IMR-90 (cell line): ENCODE measurements at regions not wholly inside any gene's neighbourhood (a gene's known extent, or its start where the extent isn't known, plus 50 kb on each side); places are given as distances from the start of the nearest gene placed in this dataset.

Experiments
- ATAC-seq: fragments of 200-7000 bp; cut with Tn5 transposase; 2 replicates; pipeline ENCODE4 v1.9.1; 2020; ENCODE audit warnings: low read depth, mild to moderate bottlenecking, moderate library complexity
- BruUV-seq: library from RNA; stranded (reverse); fragments of 400-500 nt; replicated peaks from 2 replicates; lab custom pipeline; 2021; lab: Mats Ljungman, UMichigan
- CTCF ChIA-PET: fragments of 300-600 bp; formaldehyde crosslinking; extraction: SDS; loops from one replicate; lab custom pipeline; 2021; ENCODE audit warnings: antibody characterized with exemption; lab: Yijun Ruan, JAX
- POLR2A ChIA-PET: fragments of 300-600 bp; sonication (Branson Sonifier 250); formaldehyde crosslinking; loops from one replicate; lab custom pipeline; 2022; ENCODE audit warnings: antibody characterized with exemption; ENCODE audit not compliant: unreplicated experiment; lab: Charles Lee
- DNase-seq: peaks from one replicate; pipeline ENCODE4 v3.0.0; 2013
- H2AFZ ChIP-seq: replicated peaks from 2 replicates; pipeline ENCODE3; 2013; ENCODE audit warnings: low read length, mild to moderate bottlenecking; ENCODE audit not compliant: poor library complexity
- H2AK5ac ChIP-seq: 2 replicates; pipeline ENCODE4 v1.6.1; 2013; ENCODE audit warnings: low read depth, low read length, inconsistent platforms
- H2AK9ac ChIP-seq: replicated peaks from 2 replicates; pipeline ENCODE3; 2013; ENCODE audit warnings: mild to moderate bottlenecking, low read depth, low read length, moderate library complexity; ENCODE audit not compliant: poor library complexity
- H2BK120ac ChIP-seq: 2 replicates; pipeline ENCODE4 v1.6.1; 2013; ENCODE audit warnings: low read depth, low read length, inconsistent platforms
- H2BK15ac ChIP-seq: 3 replicates; pipeline ENCODE4 v1.6.1; 2013; ENCODE audit warnings: low read depth, low read length, inconsistent platforms
- H2BK20ac ChIP-seq: 2 replicates; pipeline ENCODE4 v1.6.1; 2013; ENCODE audit warnings: low read depth, mild to moderate bottlenecking, inconsistent platforms, low read length, moderate library complexity
- H2BK5ac ChIP-seq: 2 replicates; pipeline ENCODE4 v1.6.1; 2013; ENCODE audit warnings: mild to moderate bottlenecking, low read depth, low read length, inconsistent platforms; ENCODE audit not compliant: poor library complexity, severe bottlenecking
- H3K14ac ChIP-seq: replicated peaks from 2 replicates; pipeline ENCODE4 v1.6.1; 2013; ENCODE audit warnings: low read depth, low read length, inconsistent platforms
- H3K18ac ChIP-seq: 2 replicates; pipeline ENCODE4 v1.6.1; 2013; ENCODE audit warnings: low read depth, low read length, control low read depth
- H3K23ac ChIP-seq: 2 replicates; pipeline ENCODE4 v1.6.1; 2013; ENCODE audit warnings: low read depth, low read length, inconsistent platforms
- H3K27ac ChIP-seq: 2 replicates; pipeline ENCODE4 v1.5.1; 2013; ENCODE audit warnings: mild to moderate bottlenecking, control low read depth, low read length; ENCODE audit not compliant: insufficient read depth
- H3K27me3 ChIP-seq: 2 replicates; pipeline ENCODE4 v1.6.1; 2013; ENCODE audit warnings: low read length; ENCODE audit not compliant: control insufficient read depth, insufficient read depth
- H3K36me3 ChIP-seq: 2 replicates; pipeline ENCODE4 v1.6.1; 2013; ENCODE audit warnings: low read length, mixed read lengths; ENCODE audit not compliant: control insufficient read depth, insufficient read depth
- H3K4ac ChIP-seq: 2 replicates; pipeline ENCODE4 v1.6.1; 2013; ENCODE audit warnings: low read depth, low read length, inconsistent platforms
- H3K4me1 ChIP-seq: 2 replicates; pipeline ENCODE4 v1.6.1; 2013; ENCODE audit warnings: low read length, mixed read lengths; ENCODE audit not compliant: control insufficient read depth, insufficient read depth
- H3K4me2 ChIP-seq: 2 replicates; pipeline ENCODE4 v1.6.1; 2013; ENCODE audit warnings: low read depth, mild to moderate bottlenecking, control low read depth, low read length, moderate library complexity
- H3K4me3 ChIP-seq: 2 replicates; pipeline ENCODE4 v1.5.1; 2013; ENCODE audit warnings: low read depth, mild to moderate bottlenecking, control low read depth, low read length, moderate library complexity; ENCODE audit not compliant: insufficient read depth
- H3K56ac ChIP-seq: 2 replicates; pipeline ENCODE4 v1.6.1; 2013; ENCODE audit warnings: low read length, inconsistent platforms; ENCODE audit not compliant: insufficient read depth; ENCODE audit errors: extremely low read depth
- H3K79me1 ChIP-seq, 2 experiments: 2 replicates each; pipeline ENCODE4 v1.6.1; 2013; ENCODE audit warnings: low read length in 2 of 2, inconsistent platforms in 1 of 2, low read depth in 1 of 2
- H3K9ac ChIP-seq: 2 replicates; pipeline ENCODE4 v1.6.1; 2013; ENCODE audit warnings: low read depth, low read length, control low read depth
- H3K9me1 ChIP-seq: 2 replicates; pipeline ENCODE4 v1.6.1; 2013; ENCODE audit warnings: low read length, inconsistent platforms; ENCODE audit not compliant: insufficient read depth
- H3K9me3 ChIP-seq: 2 replicates; pipeline ENCODE4 v1.6.1; 2013; ENCODE audit warnings: low read length; ENCODE audit not compliant: control insufficient read depth, insufficient read depth
- H4K20me1 ChIP-seq: 2 replicates; pipeline ENCODE4 v1.6.1; 2013; ENCODE audit warnings: low read length, inconsistent platforms; ENCODE audit not compliant: insufficient read depth
- H4K5ac ChIP-seq: 2 replicates; pipeline ENCODE4 v1.6.1; 2013; ENCODE audit warnings: mild to moderate bottlenecking, low read depth, low read length, control low read depth
- H4K8ac ChIP-seq, 2 experiments: 2 replicates each; pipeline ENCODE4 v1.6.1; 2013; ENCODE audit warnings: low read depth in 2 of 2, low read length in 2 of 2, control low read depth in 1 of 2, inconsistent platforms in 1 of 2
- H4K91ac ChIP-seq: 2 replicates; pipeline ENCODE4 v1.6.1; 2013; ENCODE audit warnings: low read depth, low read length, inconsistent platforms; ENCODE audit not compliant: insufficient read depth
- BHLHE40 ChIP-seq: fragments of 150-350 bp; IDR thresholded peaks from 2 replicates; pipeline ENCODE4 v1.6.1; 2016; ENCODE audit warnings: mild to moderate bottlenecking, low read depth, low read length
- CEBPB ChIP-seq: IDR thresholded peaks from 2 replicates; pipeline ENCODE4 v1.6.1; 2012; ENCODE audit warnings: low read depth, low read length, improper control_type of control experiment
- CHD1 ChIP-seq: IDR thresholded peaks from 2 replicates; pipeline ENCODE4 v1.6.1; 2012; ENCODE audit warnings: low read depth, low read length, improper control_type of control experiment
- CTCF ChIP-seq: conservative IDR thresholded peaks from 2 replicates; pipeline ENCODE4 v1.5.1; 2012; ENCODE audit warnings: mild to moderate bottlenecking, low read depth, low read length, improper control_type of control experiment
- ELK1 ChIP-seq: fragments of 150-350 bp; IDR thresholded peaks from 2 replicates; pipeline ENCODE4 v1.6.1; 2016; ENCODE audit warnings: low read depth, mild to moderate bottlenecking, low read length, moderate library complexity, borderline replicate concordance
- FOS ChIP-seq: fragments of 150-350 bp; IDR thresholded peaks from 2 replicates; pipeline ENCODE4 v1.6.1; 2016; ENCODE audit warnings: low read depth, low read length
- MAFK ChIP-seq: IDR thresholded peaks from 2 replicates; pipeline ENCODE4 v1.6.1; 2012; ENCODE audit warnings: low read depth, low read length, improper control_type of control experiment
- MXI1 ChIP-seq: IDR thresholded peaks from 2 replicates; pipeline ENCODE4 v1.6.1; 2012; ENCODE audit warnings: low read depth, mild to moderate bottlenecking, low read length, moderate library complexity, borderline replicate concordance
- NFE2L2 ChIP-seq: fragments of 150-350 bp; IDR thresholded peaks from 2 replicates; pipeline ENCODE4 v1.6.1; 2016; ENCODE audit warnings: low read depth, mild to moderate bottlenecking, low read length
- POLR2A ChIP-seq: IDR thresholded peaks from 2 replicates; pipeline ENCODE4 v1.6.1; 2012; ENCODE audit warnings: mild to moderate bottlenecking, low read depth, low read length
- RAD21 ChIP-seq: IDR thresholded peaks from 2 replicates; pipeline ENCODE4 v1.6.1; 2012; ENCODE audit warnings: low read length, improper control_type of control experiment
- RCOR1 ChIP-seq: IDR thresholded peaks from 2 replicates; pipeline ENCODE4 v1.6.1; 2012; ENCODE audit warnings: mild to moderate bottlenecking, low read length, improper control_type of control experiment; ENCODE audit not compliant: insufficient replicate concordance
- SMC3 ChIP-seq: fragments of 150-350 bp; IDR thresholded peaks from 2 replicates; pipeline ENCODE4 v1.6.1; 2016; ENCODE audit warnings: low read depth, mild to moderate bottlenecking, antibody characterized with exemption, low read length, moderate library complexity
- USF2 ChIP-seq: fragments of 150-350 bp; IDR thresholded peaks from 2 replicates; pipeline ENCODE4 v1.6.1; 2017; ENCODE audit warnings: mild to moderate bottlenecking, antibody characterized with exemption, low read length, low read depth
- WGBS, 2 experiments: methylation state at CpG; one replicate each; pipeline versions ENCODE4 v1.1.5 to v1.1.7; 2013; ENCODE audit warnings: missing lambda C conversion rate in 2 of 2; ENCODE audit not compliant: insufficient read length in 1 of 2; ENCODE audit errors: extremely low coverage in 2 of 2; 5-methylcytosine and 5-hydroxymethylcytosine counted together
- dilution Hi-C: fragments of 300-500 bp; cut with HindIII; formaldehyde crosslinking; loops from one replicate; pipeline ENCODE4 v1.14.3; 2018; ENCODE audit warnings: low sequenced_read_pairs; ENCODE audit not compliant: unreplicated experiment
- in situ Hi-C: fragments of 300-500 bp; cut with MboI; formaldehyde crosslinking; loops from 3 replicates; pipeline ENCODE4 v1.14.3; 2019; ENCODE audit warnings: low sequenced_read_pairs, inconsistent platforms, mixed read lengths
- intact Hi-C: fragments of 100-400 bp; cut with micrococcal nuclease; formaldehyde crosslinking; loops from 2 replicates; pipeline ENCODE4 v1.10.0; 2022

- no peaks in the 10 kb centered on the region for H4K20me1 ChIP-seq
- no peaks in the 10 kb centered on the region for H3K9me1 ChIP-seq
- H3K79me1 ChIP-seq, result no peaks in the 10 kb centered on the region
- no peak overlapping the region for H3K4me3 ChIP-seq
- H4K91ac ChIP-seq, result no peak overlapping the region
- no peak overlapping the region for H2AK5ac ChIP-seq
- 5% methylated on average over 3 of the region's 20 CpGs; no CpG with 5 or more reads in 1 of the 2 experiments for WGBS, 2 experiments
- intact Hi-C loops, result no loop called here
- no peak for ATAC-seq
- H3K9ac ChIP-seq, result no peak overlapping the region
- H3K4ac ChIP-seq, result no peak overlapping the region
- in situ Hi-C loops, result no loop called here
- H3K4me2 ChIP-seq, result no peak overlapping the region
- H2AK9ac ChIP-seq, result no peak overlapping the region
- no peak overlapping the region for H3K23ac ChIP-seq
- TF ChIP-seq ELK1 (no peak), BHLHE40 (no peak), RCOR1 (no peak), SMC3 (no peak), MXI1 (no peak), NFE2L2 (no peak), CHD1 (no peak), CEBPB (no peak), RAD21 (no peak), MAFK (no peak), POLR2A (no peak), CTCF (no peak), FOS (no peak), USF2 (no peak)
- no peaks in the 10 kb centered on the region for H3K27me3 ChIP-seq
- H2BK15ac ChIP-seq, result no peak overlapping the region
- DNase-seq, result no peak
- no peak overlapping the region for H2AFZ ChIP-seq
- H3K27ac ChIP-seq, result no peak overlapping the region
- dilution Hi-C loops, result no loop called here
- no peak overlapping the region for H2BK20ac ChIP-seq
- H2BK5ac ChIP-seq, result no peak overlapping the region
- H3K36me3 ChIP-seq, result no peaks in the 10 kb centered on the region
- no peak overlapping the region for H4K8ac ChIP-seq
- POLR2A ChIA-PET, result no interaction called here
- CTCF ChIA-PET, result no interaction called here
- peaks cover 44% of the 10 kb centered on the region for H3K9me3 ChIP-seq
- no peak overlapping the region for H3K14ac ChIP-seq
- H3K56ac ChIP-seq, result no peak overlapping the region
- no peak overlapping the region for H3K18ac ChIP-seq
- no peak overlapping the region for H4K5ac ChIP-seq
- H2BK120ac ChIP-seq, result no peak overlapping the region
- BruUV-seq, result no TSS peak
- no peaks in the 10 kb centered on the region for H3K4me1 ChIP-seq
Observed at GRCh38 chr18:78241535-78242253, 737.9 kb upstream of the SALL3 start.
